Neural progenitor cell (in vitro differentiated cells): ENCODE measurements at regions not wholly inside any gene's neighbourhood (a gene's known extent, or its start where the extent isn't known, plus 50 kb on each side); places are given as distances from the start of the nearest gene placed in this dataset.
A peak's percentile ranks its signal among the peaks of the same experiment; 100 is the strongest.

ENCODE experiments used
- DNase-seq: peaks from one replicate; pipeline ENCODE4 v3.0.0-alpha.2; 2016; ENCODE audit warnings: low spot score
- H2AFZ ChIP-seq: fragments of 200-600 bp; sonication (generic); replicated peaks from 2 replicates; pipeline ENCODE4 v1.6.1; 2016; ENCODE audit warnings: antibody characterized with exemption
- H3F3A ChIP-seq: fragments of 200-600 bp; sonication (generic); 2 replicates; pipeline ENCODE4 v1.6.1; 2016; ENCODE audit warnings: antibody characterized with exemption, low read depth
- H3K27ac ChIP-seq: fragments of 200-600 bp; sonication (generic); 2 replicates; pipeline ENCODE4 v1.5.1; 2016; ENCODE audit warnings: mild to moderate bottlenecking
- H3K27me3 ChIP-seq: fragments of 200-600 bp; sonication (generic); 2 replicates; pipeline ENCODE4 v1.6.1; 2016; ENCODE audit warnings: mild to moderate bottlenecking, moderate library complexity
- H3K36me3 ChIP-seq: fragments of 200-600 bp; sonication (generic); 2 replicates; pipeline ENCODE4 v1.5.1; 2016
- H3K4me1 ChIP-seq: fragments of 200-600 bp; sonication (generic); 2 replicates; pipeline ENCODE4 v1.6.1; 2016; ENCODE audit warnings: mixed run types
- H3K4me2 ChIP-seq: fragments of 200-600 bp; sonication (generic); 2 replicates; pipeline ENCODE4 v1.6.1; 2016
- H3K4me3 ChIP-seq: fragments of 200-600 bp; sonication (generic); 2 replicates; pipeline ENCODE4 v1.5.1; 2016
- H3K79me2 ChIP-seq: fragments of 200-600 bp; sonication (generic); 2 replicates; pipeline ENCODE4 v1.6.1; 2016; ENCODE audit warnings: low read depth
- H3K9ac ChIP-seq: fragments of 200-600 bp; sonication (generic); 2 replicates; pipeline ENCODE4 v1.6.1; 2016
- H3K9me3 ChIP-seq: fragments of 200-600 bp; sonication (generic); 2 replicates; pipeline ENCODE4 v1.5.1; 2016; ENCODE audit warnings: low read depth
- H4K20me1 ChIP-seq: fragments of 200-600 bp; sonication (generic); 2 replicates; pipeline ENCODE4 v1.6.1; 2016; ENCODE audit warnings: low read depth
- H3K27ac Mint-ChIP-seq: 3 replicates; pipeline ENCODE4 v1.8.0; 2021; ENCODE audit warnings: mixed read lengths
- H3K27me3 Mint-ChIP-seq: 2 replicates; pipeline ENCODE4 v1.8.0; 2022; ENCODE audit warnings: low read depth, mild to moderate bottlenecking, inconsistent platforms, moderate library complexity, mixed read lengths; ENCODE audit not compliant: insufficient read depth
- H3K36me3 Mint-ChIP-seq: 3 replicates; pipeline ENCODE4 v1.8.0; 2021; ENCODE audit warnings: mixed read lengths
- H3K4me1 Mint-ChIP-seq: 3 replicates; pipeline ENCODE4 v1.8.0; 2021; ENCODE audit warnings: mixed read lengths
- H3K4me3 Mint-ChIP-seq: 3 replicates; pipeline ENCODE4 v1.8.0; 2021; ENCODE audit warnings: mild to moderate bottlenecking, moderate library complexity, mixed read lengths
- H3K9me3 Mint-ChIP-seq: 3 replicates; pipeline ENCODE4 v1.8.0; 2020; ENCODE audit warnings: mixed read lengths
- EZH2 ChIP-seq: fragments of 200-600 bp; sonication (generic); IDR thresholded peaks from 2 replicates; pipeline ENCODE4 v1.6.1; 2017; ENCODE audit warnings: antibody characterized with exemption, mild to moderate bottlenecking, moderate library complexity
- EZH2phosphoT487 ChIP-seq: fragments of 200-600 bp; sonication (generic); IDR thresholded peaks from 2 replicates; pipeline ENCODE4 v1.6.1; 2017; ENCODE audit warnings: antibody characterized with exemption
- TF ChIP-seq, protein P1 (sequence below): fragments of 200-600 bp; sonication (generic); IDR thresholded peaks from 2 replicates; pipeline ENCODE4 v1.5.1; 2017; ENCODE audit warnings: antibody characterized with exemption, mild to moderate bottlenecking

DNA sequence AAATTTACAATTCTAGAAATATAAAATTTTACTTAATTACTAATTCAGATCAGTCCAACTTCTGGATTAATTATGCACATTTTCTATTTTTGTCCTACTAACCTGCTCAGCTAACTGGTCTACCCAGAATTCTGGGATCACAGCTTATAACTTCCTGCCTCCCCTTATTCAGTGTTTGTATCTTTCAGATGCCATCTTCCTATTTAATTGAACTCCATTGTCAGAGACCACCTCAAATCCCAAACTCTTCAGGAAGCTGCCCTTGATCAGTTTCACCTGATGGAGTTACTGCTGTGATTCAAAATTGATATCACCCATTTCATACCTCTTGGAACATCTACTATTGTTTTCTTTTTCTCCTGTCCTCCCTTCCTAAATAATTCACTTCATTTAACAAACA, 259.2 kb downstream of the WDR11 start:
- no peak overlapping the region for H3K27ac Mint-ChIP-seq
- H3K4me2 ChIP-seq = no peak overlapping the region
- H3K4me1 Mint-ChIP-seq = peaks cover 10% of the 10 kb centered on the region
- no peaks in the 10 kb centered on the region for H3K36me3 ChIP-seq
- no peaks in the 10 kb centered on the region for H3K9me3 ChIP-seq
- no peak overlapping the region for H2AFZ ChIP-seq
- no peak overlapping the region for H3K4me3 ChIP-seq
- peaks cover 3% of the 10 kb centered on the region for H3K9me3 Mint-ChIP-seq
- no peak overlapping the region for H3K27ac ChIP-seq
- H3F3A ChIP-seq = no peaks in the 10 kb centered on the region
- DNase-seq = no peak
- H3K79me2 ChIP-seq = no peaks in the 10 kb centered on the region
- peaks cover 12% of the 10 kb centered on the region for H3K4me1 ChIP-seq
- no peaks in the 10 kb centered on the region for H3K27me3 ChIP-seq
- TF ChIP-seq EZH2phosphoT487 = no peak
- TF ChIP-seq, protein P1, sequence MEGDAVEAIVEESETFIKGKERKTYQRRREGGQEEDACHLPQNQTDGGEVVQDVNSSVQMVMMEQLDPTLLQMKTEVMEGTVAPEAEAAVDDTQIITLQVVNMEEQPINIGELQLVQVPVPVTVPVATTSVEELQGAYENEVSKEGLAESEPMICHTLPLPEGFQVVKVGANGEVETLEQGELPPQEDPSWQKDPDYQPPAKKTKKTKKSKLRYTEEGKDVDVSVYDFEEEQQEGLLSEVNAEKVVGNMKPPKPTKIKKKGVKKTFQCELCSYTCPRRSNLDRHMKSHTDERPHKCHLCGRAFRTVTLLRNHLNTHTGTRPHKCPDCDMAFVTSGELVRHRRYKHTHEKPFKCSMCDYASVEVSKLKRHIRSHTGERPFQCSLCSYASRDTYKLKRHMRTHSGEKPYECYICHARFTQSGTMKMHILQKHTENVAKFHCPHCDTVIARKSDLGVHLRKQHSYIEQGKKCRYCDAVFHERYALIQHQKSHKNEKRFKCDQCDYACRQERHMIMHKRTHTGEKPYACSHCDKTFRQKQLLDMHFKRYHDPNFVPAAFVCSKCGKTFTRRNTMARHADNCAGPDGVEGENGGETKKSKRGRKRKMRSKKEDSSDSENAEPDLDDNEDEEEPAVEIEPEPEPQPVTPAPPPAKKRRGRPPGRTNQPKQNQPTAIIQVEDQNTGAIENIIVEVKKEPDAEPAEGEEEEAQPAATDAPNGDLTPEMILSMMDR = no peak
- no peak for TF ChIP-seq EZH2
- no peaks in the 10 kb centered on the region for H4K20me1 ChIP-seq
- no peaks in the 10 kb centered on the region for H3K27me3 Mint-ChIP-seq
- no peaks in the 10 kb centered on the region for H3K36me3 Mint-ChIP-seq
- no peak overlapping the region for H3K9ac ChIP-seq
- H3K4me3 Mint-ChIP-seq = no peak overlapping the region

DNA sequence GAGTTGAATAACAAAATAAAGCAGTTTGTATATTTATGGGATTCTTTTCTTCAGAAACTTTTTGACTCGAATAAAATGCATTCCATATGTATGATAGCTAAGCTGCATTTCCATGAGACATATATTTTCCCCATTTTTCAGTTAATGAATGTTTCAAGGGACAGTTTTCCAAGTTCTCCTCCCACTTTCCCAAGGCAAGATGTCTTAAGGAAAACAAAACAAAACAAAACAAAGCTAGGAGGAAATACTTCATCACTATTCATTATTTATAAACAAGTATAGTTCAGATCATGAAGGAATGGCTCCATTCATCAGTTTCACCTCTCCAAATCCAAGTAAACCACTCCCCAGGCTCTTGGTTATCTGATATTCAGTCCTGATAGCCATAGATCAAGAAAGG, 261.0 kb downstream of the WDR11 start:
- Histone ChIP-seq H3K4me3 (no peak overlapping the region), H3F3A (no peaks in the 10 kb centered on the region), H3K4me1 (peaks cover 12% of the 10 kb centered on the region), H3K27me3 (no peaks in the 10 kb centered on the region), H3K4me2 (no peak overlapping the region), H4K20me1 (no peaks in the 10 kb centered on the region), H3K9me3 (no peaks in the 10 kb centered on the region), H3K9ac (no peak overlapping the region), H3K27ac (no peak overlapping the region), H3K79me2 (no peaks in the 10 kb centered on the region), H3K36me3 (no peaks in the 10 kb centered on the region), H2AFZ (no peak overlapping the region)
- no peak overlapping the region for H3K4me3 Mint-ChIP-seq
- H3K9me3 Mint-ChIP-seq = peaks cover 13% of the 10 kb centered on the region
- no peaks in the 10 kb centered on the region for H3K36me3 Mint-ChIP-seq
- H3K27ac Mint-ChIP-seq = no peak overlapping the region
- no peak for DNase-seq
- H3K27me3 Mint-ChIP-seq = no peaks in the 10 kb centered on the region
- TF ChIP-seq, protein P1 = no peak
- TF ChIP-seq EZH2 = no peak
- TF ChIP-seq EZH2phosphoT487 = no peak
- H3K4me1 Mint-ChIP-seq = peaks cover 10% of the 10 kb centered on the region

DNA sequence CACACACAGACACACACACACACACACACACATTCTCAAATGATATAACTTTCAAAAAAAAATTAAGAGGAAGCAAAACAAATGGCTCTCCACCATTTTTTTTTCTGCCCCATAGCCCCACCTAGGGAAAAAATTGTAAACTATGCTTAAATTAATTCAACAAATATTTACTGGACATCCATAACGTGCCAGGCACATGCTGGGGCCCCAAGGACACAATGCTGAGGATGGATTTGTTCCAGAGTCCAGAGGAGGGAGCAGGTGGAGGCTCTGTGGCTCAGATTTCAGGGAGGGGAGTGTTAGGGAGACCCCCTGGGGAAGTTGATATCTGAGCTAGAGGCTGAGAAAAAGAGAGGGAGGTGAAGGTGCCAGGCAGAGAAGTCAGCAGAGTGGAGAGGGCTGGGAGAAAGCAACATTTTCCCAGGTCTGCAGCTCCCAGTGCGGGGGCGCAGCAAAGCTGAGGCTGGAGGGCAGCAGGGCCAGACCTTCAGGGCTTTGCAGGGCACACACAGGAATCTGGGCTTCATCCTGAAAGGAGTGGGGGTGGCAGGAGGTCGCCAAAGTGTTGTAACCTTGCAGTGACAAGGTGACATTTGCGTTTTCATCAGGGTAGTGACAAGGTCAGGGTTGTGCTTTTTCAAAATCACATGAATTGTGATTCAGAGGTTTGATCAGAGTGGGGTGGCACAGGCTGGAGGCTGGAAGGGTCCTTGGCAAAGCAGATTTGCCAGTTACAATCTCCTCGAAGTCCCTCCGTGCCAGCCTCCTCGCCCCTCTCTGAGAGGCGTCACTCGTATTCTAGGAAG, 261.6 kb downstream of the WDR11 start:
- H3K9ac ChIP-seq = no peak overlapping the region
- TF ChIP-seq, protein P1 = no peak
- TF ChIP-seq EZH2 (no peak), EZH2phosphoT487 (no peak)
- no peaks in the 10 kb centered on the region for H3K36me3 Mint-ChIP-seq
- H3K27me3 Mint-ChIP-seq = no peaks in the 10 kb centered on the region
- H3K4me2 ChIP-seq = peak overlapping the region; percentile 29
- no peaks in the 10 kb centered on the region for H3K79me2 ChIP-seq
- no peak overlapping the region for H3K4me3 Mint-ChIP-seq
- H4K20me1 ChIP-seq = no peaks in the 10 kb centered on the region
- H3K27me3 ChIP-seq = no peaks in the 10 kb centered on the region
- no peaks in the 10 kb centered on the region for H3F3A ChIP-seq
- peaks cover 17% of the 10 kb centered on the region for H3K9me3 Mint-ChIP-seq
- peaks cover 10% of the 10 kb centered on the region for H3K4me1 Mint-ChIP-seq
- H3K27ac Mint-ChIP-seq = peak overlapping the region; percentile 86
- H3K36me3 ChIP-seq = no peaks in the 10 kb centered on the region
- H3K4me1 ChIP-seq = peaks cover 12% of the 10 kb centered on the region
- H3K4me3 ChIP-seq = no peak overlapping the region
- DNase-seq = peak; percentile 61
- no peak overlapping the region for H2AFZ ChIP-seq
- no peaks in the 10 kb centered on the region for H3K9me3 ChIP-seq
- H3K27ac ChIP-seq = no peak overlapping the region
